SH-SY5Y (cell line): ENCODE measurements at regions not wholly inside any gene's neighbourhood (a gene's known extent, or its start where the extent isn't known, plus 50 kb on each side); places are given as distances from the start of the nearest gene placed in this dataset.

ENCODE experiments used
- GATA2 ChIP-seq: IDR thresholded peaks from 2 replicates; pipeline ENCODE4 v1.6.1; 2011; ENCODE audit warnings: mild to moderate bottlenecking, low read depth, low read length
- GATA3 ChIP-seq: IDR thresholded peaks from 2 replicates; pipeline ENCODE4 v1.6.1; 2011; ENCODE audit warnings: low read depth, mild to moderate bottlenecking, low read length, moderate library complexity

- TF ChIP-seq GATA2 (no peak), GATA3 (no peak)
Measured at GRCh38 chr9:96034553-96035122, 159.1 kb downstream of the ERCC6L2 start.
